NCI-H2029 treated with DMSO at 0.1 percent for 48 hours (cell line): ENCODE measurements at regions not wholly inside any gene's neighbourhood (a gene's known extent, or its start where the extent isn't known, plus 50 kb on each side); places are given as distances from the start of the nearest gene placed in this dataset.
"Not testable (repeated sequence)": the region's sequence is repeated elsewhere in the genome, so short reads cannot be mapped to it uniquely, and the experiment has no call there.

ENCODE experiments used
- DNase-seq: peaks from one replicate; lab custom pipeline; 2025; lab: John Stamatoyannopoulos, UW

DNA sequence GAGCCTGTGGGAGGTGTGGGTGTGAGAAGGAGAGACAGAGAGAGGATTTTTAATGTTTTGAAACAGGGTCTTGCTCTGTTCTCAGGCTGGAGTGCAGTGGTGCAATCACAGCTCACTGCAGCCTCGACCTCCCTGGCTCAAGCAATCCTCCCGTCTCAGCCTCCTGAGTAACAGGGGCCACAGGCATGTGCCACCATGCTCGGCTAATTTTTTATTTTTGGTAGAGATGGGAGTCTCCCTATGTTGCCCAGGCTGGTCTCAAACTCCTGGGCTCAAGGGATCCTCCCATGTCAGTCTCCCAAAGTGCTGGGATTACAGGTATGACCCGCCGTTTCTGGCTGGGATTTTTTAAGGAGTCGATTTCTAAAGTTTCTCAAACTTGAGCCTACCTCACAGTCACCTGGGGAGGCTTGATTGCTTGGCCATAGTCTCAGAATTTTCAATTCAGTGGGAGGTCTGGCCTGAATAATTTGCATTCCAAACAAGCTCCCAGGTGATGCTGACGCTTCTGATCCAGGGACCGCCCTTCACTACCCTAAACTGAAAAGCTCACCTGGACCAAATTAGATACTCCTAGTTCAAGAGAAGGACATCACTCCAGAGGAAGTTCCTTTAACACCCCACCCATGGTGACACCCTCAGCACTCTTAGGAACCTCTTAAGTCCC is 70.8 kb upstream of the SLC1A4 start:
- no peak for DNase-seq

- no peak for DNase-seq
Observed at GRCh38 chr2:64919261-64919660, 69.9 kb upstream of the SLC1A4 start.

DNA sequence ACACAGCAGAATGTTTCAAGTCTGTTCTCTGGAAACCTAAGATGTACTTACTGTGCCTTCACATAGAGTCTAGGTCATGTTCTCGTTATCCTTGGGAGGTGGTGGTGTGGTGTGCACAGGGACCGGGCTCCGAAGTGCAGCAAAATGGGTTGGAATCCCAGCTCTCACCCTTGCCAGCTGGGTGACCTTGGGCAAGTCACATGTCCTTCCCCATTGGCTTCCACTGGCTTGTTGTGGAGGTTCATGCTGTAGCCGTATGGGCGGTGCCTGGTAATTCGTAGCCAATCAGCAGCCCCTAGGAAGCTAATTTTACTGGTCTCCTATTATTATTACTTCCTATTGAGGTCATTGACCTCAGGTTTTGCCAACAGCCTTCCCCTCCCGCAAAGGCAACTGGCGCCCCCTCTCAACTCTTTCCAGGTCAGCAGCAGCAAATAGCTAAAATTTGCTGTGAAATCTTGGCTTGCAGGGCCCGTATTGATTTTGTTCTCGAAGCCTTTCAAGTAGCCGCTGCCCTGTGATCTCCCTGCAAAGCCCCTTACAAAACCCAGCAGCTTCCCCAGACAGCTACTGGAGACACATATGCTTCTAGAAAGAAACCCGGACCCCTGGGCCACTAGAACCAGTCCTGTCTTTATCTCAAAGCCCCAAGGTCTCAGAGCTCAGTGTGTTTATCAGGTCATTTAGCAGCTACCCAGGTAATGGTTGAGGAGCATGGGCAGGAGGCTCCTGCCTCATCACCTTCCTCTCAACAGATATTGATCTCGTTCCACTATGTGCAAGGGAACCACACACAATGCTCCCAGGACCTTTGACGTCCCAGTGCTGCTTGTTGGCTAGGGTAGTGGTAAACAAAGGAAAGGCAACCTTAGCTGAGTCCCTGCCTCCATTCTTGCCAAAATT is 66.5 kb upstream of the SLC1A4 start:
- DNase-seq = no peak

GRCh38 chr2:64923385-64923710 is 65.9 kb upstream of the SLC1A4 start:
- no peak for DNase-seq

DNA sequence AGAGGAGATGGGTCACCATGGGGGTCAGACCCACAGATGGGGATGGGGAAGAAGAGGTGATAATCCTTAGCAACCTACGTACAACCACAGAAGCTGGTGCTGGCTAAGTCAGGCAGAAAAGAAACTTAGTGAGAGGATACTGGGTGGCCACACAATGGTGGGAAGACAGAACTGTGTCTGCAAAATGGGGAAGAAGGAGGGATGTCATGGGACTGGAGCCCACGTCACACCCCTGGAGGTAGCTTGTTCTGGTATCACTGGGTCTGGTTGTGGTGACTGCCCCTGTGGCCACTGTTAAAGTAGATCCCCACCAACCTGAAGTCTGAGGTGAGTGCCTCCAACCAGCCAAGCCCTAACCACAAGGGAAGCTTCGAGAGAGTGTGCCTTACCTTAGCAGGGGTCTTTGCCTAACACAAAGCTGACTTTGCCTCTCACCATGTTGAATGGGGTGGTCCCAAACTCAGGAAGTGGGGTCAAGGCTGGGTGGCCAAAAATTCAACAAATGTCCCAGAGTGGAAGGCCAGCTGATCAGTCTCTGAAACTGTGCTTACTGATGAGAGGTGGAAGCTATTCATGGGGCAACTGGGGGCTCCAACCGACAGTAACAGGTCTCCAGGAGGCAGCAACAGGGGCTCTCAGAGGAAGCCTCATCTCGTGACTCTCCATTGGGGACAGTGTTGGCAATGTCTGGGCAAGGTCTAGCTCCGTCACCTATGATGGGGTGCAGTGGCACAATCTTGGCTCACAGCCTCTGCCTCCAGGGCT is 64.8 kb upstream of the SLC1A4 start:
- no peak for DNase-seq

DNA sequence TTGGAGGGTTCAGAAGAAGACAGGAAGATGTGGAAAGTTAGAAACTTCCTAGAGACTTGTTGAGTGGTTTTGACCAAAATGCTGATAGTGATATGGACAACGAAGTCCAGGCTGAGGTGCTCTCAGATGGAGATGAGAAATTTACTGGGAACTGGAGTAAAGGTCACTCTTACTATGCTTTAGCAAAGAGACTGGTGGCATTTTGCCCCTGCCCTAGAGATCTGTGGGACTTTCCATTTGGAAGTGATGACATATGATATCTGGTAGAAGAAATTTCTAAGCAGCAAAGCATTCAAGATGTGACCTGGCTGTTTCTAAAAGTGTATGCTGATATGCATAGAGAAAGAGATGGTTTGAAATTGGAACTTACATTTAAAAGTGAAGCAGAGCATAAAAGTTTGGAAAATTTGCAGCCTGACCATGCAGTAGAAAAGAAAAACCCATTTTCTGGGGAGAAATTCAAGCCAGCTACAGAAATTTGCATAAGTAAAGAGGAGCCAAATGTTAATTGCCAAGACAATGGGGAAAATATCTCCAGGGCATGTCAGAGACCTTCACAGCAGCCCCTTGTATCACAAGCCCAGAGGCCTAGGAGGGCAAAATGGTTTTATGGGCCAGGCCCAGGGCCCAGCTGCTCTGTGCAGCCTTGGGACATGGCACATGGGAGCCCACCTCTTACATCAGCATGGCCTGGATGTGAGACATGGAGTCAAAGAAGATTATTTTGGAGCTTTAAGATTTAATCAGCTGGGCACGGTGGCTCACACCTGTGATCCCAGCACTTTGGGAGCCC is 63.1 kb upstream of the SLC1A4 start:
- not testable (repeated sequence) for DNase-seq

- DNase-seq = no peak
Observed at GRCh38 chr2:64928813-64929212, 60.4 kb upstream of the SLC1A4 start.

DNA sequence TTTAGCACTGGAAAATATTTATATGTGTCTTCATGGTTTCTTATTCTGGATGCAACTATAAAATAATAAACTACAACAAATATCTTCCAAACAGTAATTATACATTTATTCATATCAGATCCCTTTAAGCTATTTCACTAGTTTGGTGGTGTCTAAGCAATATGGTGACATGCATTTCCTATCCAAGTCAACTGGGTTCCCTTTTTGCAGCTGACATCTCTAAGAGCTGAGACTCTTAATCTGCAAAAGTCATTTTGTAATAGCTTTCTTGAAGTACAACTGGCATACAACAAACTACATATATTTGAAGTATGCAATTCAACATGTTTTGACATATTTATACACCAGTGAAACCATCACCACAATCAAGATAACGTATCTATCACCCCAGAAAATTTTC is 59.9 kb upstream of the SLC1A4 start:
- DNase-seq = no peak

DNA sequence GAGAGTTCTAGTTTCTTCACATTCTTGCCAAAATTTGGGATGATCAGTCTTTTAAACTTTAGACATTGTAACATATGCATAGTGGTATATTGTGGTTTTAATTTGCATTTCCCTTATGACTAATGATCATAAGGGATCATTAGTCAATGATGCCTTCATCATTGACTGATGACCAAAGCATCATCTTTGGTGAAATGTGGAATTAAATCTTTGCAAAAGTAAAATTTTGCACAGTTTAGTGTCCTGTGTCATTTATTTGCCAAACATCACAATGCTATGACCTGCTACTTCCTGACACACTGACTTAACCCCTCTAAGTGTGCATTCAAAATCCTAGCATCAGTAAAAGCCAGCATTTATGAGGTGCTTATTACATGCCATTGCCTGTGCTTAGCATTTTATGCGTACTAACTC is 58.9 kb upstream of the SLC1A4 start:
- no peak for DNase-seq

- no peak for DNase-seq
Observed at GRCh38 chr2:64931246-64932115, 57.7 kb upstream of the SLC1A4 start.

GRCh38 chr2:64932116-64932370 is 57.2 kb upstream of the SLC1A4 start:
- no peak for DNase-seq

DNA sequence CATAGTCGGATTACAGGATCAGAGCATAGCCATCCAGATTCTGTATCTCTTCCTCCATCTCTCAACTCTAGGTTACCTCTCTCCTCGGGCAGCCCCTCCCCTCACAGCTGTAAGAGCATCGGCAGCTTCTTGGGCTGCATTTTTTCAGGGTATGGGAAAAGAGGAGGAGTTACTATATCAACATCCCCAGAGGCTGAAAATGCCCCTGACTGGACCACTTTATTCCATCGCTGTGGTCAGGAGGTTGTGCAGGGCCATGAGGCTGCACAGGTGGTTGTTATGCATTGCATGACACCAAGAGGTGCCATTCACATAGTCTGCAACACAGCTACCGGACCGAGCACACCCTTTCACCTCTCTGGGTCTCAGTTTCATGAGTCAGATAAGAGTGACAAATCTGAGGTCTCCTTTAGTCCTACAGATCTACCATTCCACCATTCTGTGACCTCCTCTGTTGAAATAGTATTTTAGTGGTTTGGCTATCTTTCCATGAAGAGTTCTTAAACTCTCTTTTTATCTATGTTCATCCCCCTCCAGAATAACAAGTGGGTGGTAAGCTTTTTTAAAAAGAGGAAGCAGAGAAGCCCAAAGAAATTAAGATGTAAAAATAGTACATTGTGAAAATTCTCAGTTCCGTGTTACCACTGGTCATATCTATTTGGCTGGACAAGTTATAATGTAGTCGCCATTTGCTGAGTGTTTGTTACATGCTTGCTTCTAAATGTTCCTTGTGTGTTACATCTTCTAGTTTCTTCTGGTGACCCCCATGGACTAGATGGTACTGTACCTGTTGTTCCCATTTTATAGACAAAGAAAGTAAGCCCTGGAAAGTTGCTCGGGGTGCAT is 56.6 kb upstream of the SLC1A4 start:
- no peak for DNase-seq

DNA sequence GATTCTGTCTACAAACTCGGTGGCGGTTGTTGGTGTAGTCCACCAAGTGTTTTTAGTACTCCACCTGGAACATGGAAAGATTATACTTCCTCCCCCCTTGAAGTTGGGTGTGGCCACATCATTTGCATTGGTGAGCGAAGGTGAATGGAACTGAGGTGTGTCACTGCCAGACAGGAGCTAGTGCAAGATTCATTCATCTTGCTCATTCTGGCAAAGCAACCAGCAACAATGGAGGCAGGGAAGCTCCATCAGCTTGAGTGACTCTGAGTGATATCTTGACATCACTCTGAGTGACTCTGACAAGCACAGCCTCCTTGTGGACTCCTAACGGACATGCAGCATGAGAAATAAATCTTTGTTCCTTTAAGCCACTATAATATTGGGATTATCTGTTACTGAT is 54.7 kb upstream of the SLC1A4 start:
- DNase-seq = no peak

DNA sequence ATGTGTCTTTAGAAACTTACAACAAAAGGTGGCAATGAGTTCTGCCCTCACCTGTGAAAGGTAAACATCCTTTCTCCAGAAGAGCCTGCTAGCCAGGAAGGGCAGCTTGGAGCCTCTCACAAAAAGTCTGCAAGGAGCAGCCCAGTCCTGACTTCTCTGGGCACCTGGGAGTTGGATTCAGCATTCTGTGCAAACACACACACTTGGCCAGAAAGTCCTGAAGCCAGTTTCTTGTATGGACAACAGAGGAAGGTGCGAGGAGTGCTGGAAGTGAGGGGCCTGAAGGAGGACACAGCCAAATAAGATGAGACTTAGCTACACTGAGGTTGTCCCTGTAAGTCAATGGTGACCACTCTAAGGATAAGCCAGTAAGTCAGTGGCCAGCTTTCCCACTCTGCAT is 52.4 kb upstream of the SLC1A4 start:
- DNase-seq = no peak

DNA sequence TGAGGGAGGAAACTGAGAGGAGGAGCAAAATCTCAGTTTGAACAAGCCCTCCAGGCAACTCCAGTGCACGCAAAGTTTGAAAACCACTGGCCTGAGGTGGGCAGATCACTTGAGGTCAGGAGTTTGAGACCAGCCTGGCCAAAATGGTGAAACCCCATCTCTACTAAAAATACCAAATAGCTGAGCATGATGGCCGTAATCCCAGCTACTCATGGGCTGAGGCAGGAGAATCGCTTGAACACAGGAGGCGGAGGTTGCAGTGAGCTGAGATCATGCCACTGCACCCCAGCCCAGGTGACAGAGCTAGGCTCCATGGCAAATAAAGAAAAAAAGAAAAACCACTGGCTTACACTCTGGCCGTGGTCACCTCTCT is 51.9 kb upstream of the SLC1A4 start:
- DNase-seq = not testable (repeated sequence)

- DNase-seq = no peak
Observed at GRCh38 chr2:64937687-64938491, 51.3 kb upstream of the SLC1A4 start.

- no peak for DNase-seq
Observed at GRCh38 chr2:64938607-64939285, 50.5 kb upstream of the SLC1A4 start.

- DNase-seq = no peak
Observed at GRCh38 chr2:64939332-64939917, 49.8 kb upstream of the SLC1A4 start.
